Prostate gland (tissue), 2 donors: ENCODE measurements at regions not wholly inside any gene's neighbourhood (a gene's known extent, or its start where the extent isn't known, plus 50 kb on each side); places are given as distances from the start of the nearest gene placed in this dataset.
"Not testable (repeated sequence)": the region's sequence is repeated elsewhere in the genome, so short reads cannot be mapped to it uniquely, and the experiment has no call there.

Source experiments
- CTCF ChIP-seq, 4 experiments: fragments of 200-600 bp in 2 of 4; fragments of 450-650 bp in 2 of 4; sonication (generic) in 2 of 4; IDR thresholded peaks; 1 replicate in 3 of 4; 2 replicates in 1 of 4; pipeline ENCODE4 v1.5.1; 2016 to 2019; ENCODE audit warnings: antibody characterized with exemption in 4 of 4, mild to moderate bottlenecking in 2 of 4, moderate library complexity in 2 of 4
- POLR2A ChIP-seq: fragments of 450-650 bp; IDR thresholded peaks from one replicate; pipeline ENCODE4 v1.6.1; 2016; ENCODE audit warnings: antibody characterized with exemption, mild to moderate bottlenecking
- POLR2AphosphoS5 ChIP-seq: sonication (generic); formaldehyde crosslinking; IDR thresholded peaks from one replicate; pipeline ENCODE4 v1.6.1; 2017; ENCODE audit warnings: antibody characterized with exemption

- TF ChIP-seq CTCF (IDR thresholded peaks at IDR 0.05); POLR2A; POLR2AphosphoS5: not testable (repeated sequence)
Measured at GRCh38 chr2:4115435-4115834, 412.1 kb downstream of the DCDC2C start.
